IMR-90 (cell line): ENCODE measurements at regions not wholly inside any gene's neighbourhood (a gene's known extent, or its start where the extent isn't known, plus 50 kb on each side); places are given as distances from the start of the nearest gene placed in this dataset.

Experiments
- ATAC-seq: fragments of 200-7000 bp; cut with Tn5 transposase; 2 replicates; pipeline ENCODE4 v1.9.1; 2020; ENCODE audit warnings: low read depth, mild to moderate bottlenecking, moderate library complexity
- BruUV-seq: library from RNA; stranded (reverse); fragments of 400-500 nt; replicated peaks from 2 replicates; lab custom pipeline; 2021; lab: Mats Ljungman, UMichigan
- CTCF ChIA-PET: fragments of 300-600 bp; formaldehyde crosslinking; extraction: SDS; loops from one replicate; lab custom pipeline; 2021; ENCODE audit warnings: antibody characterized with exemption; lab: Yijun Ruan, JAX
- POLR2A ChIA-PET: fragments of 300-600 bp; sonication (Branson Sonifier 250); formaldehyde crosslinking; loops from one replicate; lab custom pipeline; 2022; ENCODE audit warnings: antibody characterized with exemption; ENCODE audit not compliant: unreplicated experiment; lab: Charles Lee
- DNase-seq: peaks from one replicate; pipeline ENCODE4 v3.0.0; 2013
- H2AFZ ChIP-seq: replicated peaks from 2 replicates; pipeline ENCODE3; 2013; ENCODE audit warnings: low read length, mild to moderate bottlenecking; ENCODE audit not compliant: poor library complexity
- H2AK5ac ChIP-seq: 2 replicates; pipeline ENCODE4 v1.6.1; 2013; ENCODE audit warnings: low read depth, low read length, inconsistent platforms
- H2AK9ac ChIP-seq: replicated peaks from 2 replicates; pipeline ENCODE3; 2013; ENCODE audit warnings: mild to moderate bottlenecking, low read depth, low read length, moderate library complexity; ENCODE audit not compliant: poor library complexity
- H2BK120ac ChIP-seq: 2 replicates; pipeline ENCODE4 v1.6.1; 2013; ENCODE audit warnings: low read depth, low read length, inconsistent platforms
- H2BK15ac ChIP-seq: 3 replicates; pipeline ENCODE4 v1.6.1; 2013; ENCODE audit warnings: low read depth, low read length, inconsistent platforms
- H2BK20ac ChIP-seq: 2 replicates; pipeline ENCODE4 v1.6.1; 2013; ENCODE audit warnings: low read depth, mild to moderate bottlenecking, inconsistent platforms, low read length, moderate library complexity
- H2BK5ac ChIP-seq: 2 replicates; pipeline ENCODE4 v1.6.1; 2013; ENCODE audit warnings: mild to moderate bottlenecking, low read depth, low read length, inconsistent platforms; ENCODE audit not compliant: poor library complexity, severe bottlenecking
- H3K14ac ChIP-seq: replicated peaks from 2 replicates; pipeline ENCODE4 v1.6.1; 2013; ENCODE audit warnings: low read depth, low read length, inconsistent platforms
- H3K18ac ChIP-seq: 2 replicates; pipeline ENCODE4 v1.6.1; 2013; ENCODE audit warnings: low read depth, low read length, control low read depth
- H3K23ac ChIP-seq: 2 replicates; pipeline ENCODE4 v1.6.1; 2013; ENCODE audit warnings: low read depth, low read length, inconsistent platforms
- H3K27ac ChIP-seq: 2 replicates; pipeline ENCODE4 v1.5.1; 2013; ENCODE audit warnings: mild to moderate bottlenecking, control low read depth, low read length; ENCODE audit not compliant: insufficient read depth
- H3K27me3 ChIP-seq: 2 replicates; pipeline ENCODE4 v1.6.1; 2013; ENCODE audit warnings: low read length; ENCODE audit not compliant: control insufficient read depth, insufficient read depth
- H3K36me3 ChIP-seq: 2 replicates; pipeline ENCODE4 v1.6.1; 2013; ENCODE audit warnings: low read length, mixed read lengths; ENCODE audit not compliant: control insufficient read depth, insufficient read depth
- H3K4ac ChIP-seq: 2 replicates; pipeline ENCODE4 v1.6.1; 2013; ENCODE audit warnings: low read depth, low read length, inconsistent platforms
- H3K4me1 ChIP-seq: 2 replicates; pipeline ENCODE4 v1.6.1; 2013; ENCODE audit warnings: low read length, mixed read lengths; ENCODE audit not compliant: control insufficient read depth, insufficient read depth
- H3K4me2 ChIP-seq: 2 replicates; pipeline ENCODE4 v1.6.1; 2013; ENCODE audit warnings: low read depth, mild to moderate bottlenecking, control low read depth, low read length, moderate library complexity
- H3K4me3 ChIP-seq: 2 replicates; pipeline ENCODE4 v1.5.1; 2013; ENCODE audit warnings: low read depth, mild to moderate bottlenecking, control low read depth, low read length, moderate library complexity; ENCODE audit not compliant: insufficient read depth
- H3K56ac ChIP-seq: 2 replicates; pipeline ENCODE4 v1.6.1; 2013; ENCODE audit warnings: low read length, inconsistent platforms; ENCODE audit not compliant: insufficient read depth; ENCODE audit errors: extremely low read depth
- H3K79me1 ChIP-seq, 2 experiments: 2 replicates each; pipeline ENCODE4 v1.6.1; 2013; ENCODE audit warnings: low read length in 2 of 2, inconsistent platforms in 1 of 2, low read depth in 1 of 2
- H3K9ac ChIP-seq: 2 replicates; pipeline ENCODE4 v1.6.1; 2013; ENCODE audit warnings: low read depth, low read length, control low read depth
- H3K9me1 ChIP-seq: 2 replicates; pipeline ENCODE4 v1.6.1; 2013; ENCODE audit warnings: low read length, inconsistent platforms; ENCODE audit not compliant: insufficient read depth
- H3K9me3 ChIP-seq: 2 replicates; pipeline ENCODE4 v1.6.1; 2013; ENCODE audit warnings: low read length; ENCODE audit not compliant: control insufficient read depth, insufficient read depth
- H4K20me1 ChIP-seq: 2 replicates; pipeline ENCODE4 v1.6.1; 2013; ENCODE audit warnings: low read length, inconsistent platforms; ENCODE audit not compliant: insufficient read depth
- H4K5ac ChIP-seq: 2 replicates; pipeline ENCODE4 v1.6.1; 2013; ENCODE audit warnings: mild to moderate bottlenecking, low read depth, low read length, control low read depth
- H4K8ac ChIP-seq, 2 experiments: 2 replicates each; pipeline ENCODE4 v1.6.1; 2013; ENCODE audit warnings: low read depth in 2 of 2, low read length in 2 of 2, control low read depth in 1 of 2, inconsistent platforms in 1 of 2
- H4K91ac ChIP-seq: 2 replicates; pipeline ENCODE4 v1.6.1; 2013; ENCODE audit warnings: low read depth, low read length, inconsistent platforms; ENCODE audit not compliant: insufficient read depth
- CEBPB ChIP-seq: IDR thresholded peaks from 2 replicates; pipeline ENCODE4 v1.6.1; 2012; ENCODE audit warnings: low read depth, low read length, improper control_type of control experiment
- WGBS, 2 experiments: methylation state at CpG; one replicate each; pipeline versions ENCODE4 v1.1.5 to v1.1.7; 2013; ENCODE audit warnings: missing lambda C conversion rate in 2 of 2; ENCODE audit not compliant: insufficient read length in 1 of 2; ENCODE audit errors: extremely low coverage in 2 of 2; 5-methylcytosine and 5-hydroxymethylcytosine counted together
- dilution Hi-C: fragments of 300-500 bp; cut with HindIII; formaldehyde crosslinking; loops from one replicate; pipeline ENCODE4 v1.14.3; 2018; ENCODE audit warnings: low sequenced_read_pairs; ENCODE audit not compliant: unreplicated experiment
- in situ Hi-C: fragments of 300-500 bp; cut with MboI; formaldehyde crosslinking; loops from 3 replicates; pipeline ENCODE4 v1.14.3; 2019; ENCODE audit warnings: low sequenced_read_pairs, inconsistent platforms, mixed read lengths
- intact Hi-C: fragments of 100-400 bp; cut with micrococcal nuclease; formaldehyde crosslinking; loops from 2 replicates; pipeline ENCODE4 v1.10.0; 2022

DNA sequence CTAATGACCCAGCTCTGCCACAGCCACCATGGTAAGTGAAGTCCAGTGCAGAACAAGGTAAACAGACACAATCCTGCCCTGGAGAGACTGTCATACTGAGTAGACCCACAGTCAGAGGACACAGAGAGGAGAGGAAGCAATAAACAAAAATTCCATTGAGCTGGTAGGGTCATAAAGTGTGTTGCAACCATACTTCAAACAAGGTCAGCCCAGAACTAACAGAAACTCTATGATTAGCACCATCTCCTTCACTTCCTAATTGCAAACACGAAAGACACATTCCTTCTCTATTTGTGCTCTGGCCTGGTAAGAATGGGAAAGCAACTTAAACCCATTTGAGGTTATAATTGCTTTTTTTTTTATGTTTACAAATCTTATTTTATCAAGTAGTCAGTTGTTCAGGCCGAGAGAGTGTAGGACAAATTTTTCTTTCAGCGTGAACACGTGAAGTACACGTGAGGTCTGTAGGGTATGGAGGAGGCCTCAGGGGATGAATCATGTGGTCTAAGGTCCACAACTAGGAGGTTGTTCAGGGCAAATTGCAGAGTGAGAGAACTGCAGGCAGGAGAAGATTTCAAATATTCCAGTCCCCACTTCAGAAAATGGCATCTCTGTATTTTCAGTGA, 71.4 kb upstream of the GLS start:
- Histone ChIP-seq H3K27me3 (no peaks in the 10 kb centered on the region), H3K23ac (no peak overlapping the region), H3K27ac (no peak overlapping the region), H3K36me3 (no peaks in the 10 kb centered on the region), H3K4ac (no peak overlapping the region), H3K4me3 (no peak overlapping the region), H3K14ac (no peak overlapping the region), H4K5ac (no peak overlapping the region), H2BK15ac (no peak overlapping the region), H3K18ac (no peak overlapping the region), H3K4me1 (peaks cover 8% of the 10 kb centered on the region), H2BK120ac (no peak overlapping the region), H2BK5ac (no peak overlapping the region), H2AFZ (no peak overlapping the region), H4K8ac (no peak overlapping the region), H3K4me2 (no peak overlapping the region), H4K91ac (no peak overlapping the region), H3K9ac (no peak overlapping the region), H2BK20ac (no peak overlapping the region), H3K9me3 (no peaks in the 10 kb centered on the region), H2AK9ac (no peak overlapping the region), H3K79me1 (no peaks in the 10 kb centered on the region; a peak in 1 of 4 replicates), H3K9me1 (no peaks in the 10 kb centered on the region), H3K56ac (no peak overlapping the region), H4K20me1 (no peaks in the 10 kb centered on the region), H2AK5ac (no peak overlapping the region)
- ATAC-seq (no peak), DNase-seq (no peak)
- TF ChIP-seq CEBPB = no peak
- in situ Hi-C loops = loop anchor here (10.0 kb wide), 1 partner anchor 724 kb away; no protein-coding TSS in a partner anchor
- BruUV-seq = no TSS peak
- dilution Hi-C loops = no loop called here
- POLR2A ChIA-PET = no interaction called here
- intact Hi-C loops = loop anchor here (10.0 kb wide), 1 partner anchor 454 kb away; no protein-coding TSS in a partner anchor
- CTCF ChIA-PET = interaction anchor here (0.7 kb wide), 1 partner anchor 490 kb away, joined by 3 read pairs; the partner anchor contains the start of gene HIBCH
- WGBS, 2 experiments = no CpG with 5 or more reads among the region's 5 CpGs
